ENCODE measurements at regions not wholly inside any gene's neighbourhood (a gene's known extent, or its start where the extent isn't known, plus 50 kb on each side); places are given as distances from the start of the nearest gene placed in this dataset.
"Not testable (repeated sequence)": the region's sequence is repeated elsewhere in the genome, so short reads cannot be mapped to it uniquely, and the experiment has no call there.

GRCh38 chr5:62084391-62084790 is 221.6 kb upstream of the KIF2A start:
- no peak for DNase-seq (ENCODE audit: low spot score)

GRCh38 chr5:62090953-62091352 is 215.1 kb upstream of the KIF2A start:
- no peak for DNase-seq (ENCODE audit: low spot score)

- no peak for DNase-seq (ENCODE audit: low spot score)
These were observed 212.6 kb upstream of the KIF2A start for GRCh38 chr5:62093411-62093810.

- no peak for DNase-seq (ENCODE audit: low spot score)
These were observed 212.0 kb upstream of the KIF2A start for GRCh38 chr5:62093976-62094375.

- DNase-seq (ENCODE audit: low spot score), result no peak
These were observed 208.6 kb upstream of the KIF2A start for GRCh38 chr5:62097361-62097760.

- no peak for DNase-seq (ENCODE audit: low spot score)
These were observed 205.8 kb upstream of the KIF2A start for GRCh38 chr5:62100201-62100600.

GRCh38 chr5:62103863-62104262 is 202.1 kb upstream of the KIF2A start:
- DNase-seq (ENCODE audit: low spot score), result not testable (repeated sequence)

GRCh38 chr5:62111428-62111827 is 194.6 kb upstream of the KIF2A start:
- no peak for DNase-seq (ENCODE audit: low spot score)

GRCh38 chr5:62112689-62113228 is 193.2 kb upstream of the KIF2A start:
- DNase-seq (ENCODE audit: low spot score), result no peak

- no peak for DNase-seq (ENCODE audit: low spot score)
These were observed 191.0 kb upstream of the KIF2A start for GRCh38 chr5:62115014-62115413.

- DNase-seq (ENCODE audit: low spot score), result no peak
These were observed 181.7 kb upstream of the KIF2A start for GRCh38 chr5:62124266-62124665.

GRCh38 chr5:62126090-62126489 is 179.9 kb upstream of the KIF2A start:
- DNase-seq (ENCODE audit: low spot score), result no peak

GRCh38 chr5:62127098-62127736 is 178.8 kb upstream of the KIF2A start:
- no peak for DNase-seq (ENCODE audit: low spot score)

GRCh38 chr5:62130107-62130506 is 175.9 kb upstream of the KIF2A start:
- DNase-seq (ENCODE audit: low spot score), result no peak

GRCh38 chr5:62132276-62132675 is 173.7 kb upstream of the KIF2A start:
- no peak for DNase-seq (ENCODE audit: low spot score)

- DNase-seq (ENCODE audit: low spot score), result no peak
These were observed 172.6 kb upstream of the KIF2A start for GRCh38 chr5:62133426-62133825.

GRCh38 chr5:62134811-62135210 is 171.2 kb upstream of the KIF2A start:
- DNase-seq (ENCODE audit: low spot score), result no peak

- DNase-seq (ENCODE audit: low spot score), result no peak
These were observed 168.4 kb upstream of the KIF2A start for GRCh38 chr5:62137628-62138027.

GRCh38 chr5:62138607-62139006 is 167.4 kb upstream of the KIF2A start:
- no peak for DNase-seq (ENCODE audit: low spot score)

- DNase-seq (ENCODE audit: low spot score), result no peak
These were observed 166.3 kb upstream of the KIF2A start for GRCh38 chr5:62139741-62140140.

- DNase-seq (ENCODE audit: low spot score), result no peak
These were observed 163.7 kb upstream of the KIF2A start for GRCh38 chr5:62142351-62142750.

GRCh38 chr5:62143268-62144229 is 162.5 kb upstream of the KIF2A start:
- no peak for DNase-seq (ENCODE audit: low spot score)

Measured in mesenteric fat pad (tissue), 1 donor.